ENCODE measurements at regions not wholly inside any gene's neighbourhood (a gene's known extent, or its start where the extent isn't known, plus 50 kb on each side); places are given as distances from the start of the nearest gene placed in this dataset.
"Not testable (repeated sequence)": the region's sequence is repeated elsewhere in the genome, so short reads cannot be mapped to it uniquely, and the experiment has no call there.

DNA sequence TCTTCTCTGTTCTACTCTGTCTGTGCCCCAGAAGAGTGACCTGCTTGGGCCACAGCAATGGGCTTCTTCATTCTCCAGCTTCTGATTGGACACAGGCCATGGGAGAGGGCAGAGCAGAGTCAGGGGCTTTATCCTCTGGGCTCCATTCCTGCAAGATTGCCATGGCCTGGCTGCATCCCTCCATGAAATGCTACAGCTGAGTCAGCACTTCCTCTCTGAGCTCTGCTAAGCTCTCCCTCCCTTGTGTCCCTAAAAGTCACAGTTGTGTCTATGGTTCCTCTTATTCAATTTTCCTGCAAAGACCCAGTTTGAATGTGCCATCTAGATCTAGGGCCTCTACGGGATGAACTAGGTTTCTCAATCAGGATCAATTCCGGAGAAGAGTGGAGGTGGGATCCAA lies 903.8 kb downstream of the TYW1 start:
- no peak for DNase-seq (ENCODE audit: low read depth)
- no peak for TF ChIP-seq CTCF (IDR thresholded peaks at IDR 0.05; ENCODE audit: control insufficient read depth, extremely low read depth, insufficient read depth)
- H3K4me3 ChIP-seq (ENCODE audit: low read depth, low read length): no peak overlapping the region

- no peak for DNase-seq (ENCODE audit: low read depth)
- no peak for TF ChIP-seq CTCF (IDR thresholded peaks at IDR 0.05; ENCODE audit: control insufficient read depth, extremely low read depth, insufficient read depth)
- no peak overlapping the region for H3K4me3 ChIP-seq (ENCODE audit: low read depth, low read length)
These were observed 905.3 kb downstream of the TYW1 start for GRCh38 chr7:67901808-67902480.

GRCh38 chr7:67907792-67908191 lies 911.2 kb downstream of the TYW1 start:
- no peak overlapping the region for H3K4me3 ChIP-seq (ENCODE audit: low read depth, low read length)
- no peak for DNase-seq (ENCODE audit: low read depth)
- TF ChIP-seq CTCF (IDR thresholded peaks at IDR 0.05; ENCODE audit: control insufficient read depth, extremely low read depth, insufficient read depth): no peak

GRCh38 chr7:67912437-67912836 lies 915.8 kb downstream of the TYW1 start:
- no peak for TF ChIP-seq CTCF (IDR thresholded peaks at IDR 0.05; ENCODE audit: control insufficient read depth, extremely low read depth, insufficient read depth)
- no peak overlapping the region for H3K4me3 ChIP-seq (ENCODE audit: low read depth, low read length)
- DNase-seq (ENCODE audit: low read depth): no peak

GRCh38 chr7:67913604-67914003 lies 917.0 kb downstream of the TYW1 start:
- TF ChIP-seq CTCF (IDR thresholded peaks at IDR 0.05; ENCODE audit: control insufficient read depth, extremely low read depth, insufficient read depth): no peak
- DNase-seq (ENCODE audit: low read depth): no peak
- no peak overlapping the region for H3K4me3 ChIP-seq (ENCODE audit: low read depth, low read length)

GRCh38 chr7:67916111-67916510 lies 919.5 kb downstream of the TYW1 start:
- DNase-seq (ENCODE audit: low read depth); H3K4me3 ChIP-seq (ENCODE audit: low read depth, low read length): not testable (repeated sequence)

DNA sequence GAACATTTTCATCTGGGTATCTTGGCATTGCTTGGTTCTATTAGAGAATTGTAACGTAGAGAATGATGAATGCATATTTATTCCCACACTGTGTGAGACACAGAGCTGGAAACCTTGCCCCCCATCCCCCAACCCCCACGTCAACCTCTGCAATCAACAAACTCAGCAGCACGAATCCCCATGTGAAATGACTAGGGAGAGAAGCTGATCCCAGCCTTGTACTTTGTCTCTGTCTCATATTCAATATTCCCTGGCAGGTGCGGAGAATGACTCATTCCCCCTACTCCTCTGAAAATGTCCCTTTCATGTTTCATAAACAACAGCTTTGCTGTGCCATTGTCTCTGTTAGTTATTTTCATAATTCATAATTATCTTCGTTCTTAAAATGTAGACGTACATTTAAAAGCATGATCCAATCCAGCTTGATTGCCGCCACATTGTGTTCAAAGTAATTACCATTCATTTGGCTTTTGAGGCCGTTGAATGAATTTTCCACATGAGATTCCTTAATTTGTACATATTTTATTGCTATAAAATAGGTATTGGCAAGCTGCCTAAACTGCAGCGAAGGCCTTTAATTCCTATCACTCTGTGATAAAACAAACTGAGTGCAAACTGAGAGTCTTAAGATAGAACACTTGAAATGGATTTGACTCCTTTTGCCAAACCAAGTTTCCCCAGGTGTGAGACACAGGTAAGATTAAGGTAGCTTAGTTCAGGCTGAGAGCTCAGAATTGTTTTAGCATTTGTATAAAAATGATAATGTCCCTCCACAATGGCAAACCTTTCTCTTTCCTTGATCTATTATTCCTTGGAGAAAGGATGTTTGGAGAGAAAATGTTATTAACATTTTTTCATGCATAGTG lies 920.2 kb downstream of the TYW1 start:
- no peak overlapping the region for H3K4me3 ChIP-seq (ENCODE audit: low read depth, low read length)
- no peak for DNase-seq (ENCODE audit: low read depth)

More for the DNA sequence above, 920.2 kb downstream of the TYW1 start:
- TF ChIP-seq CTCF (IDR thresholded peaks at IDR 0.05; ENCODE audit: control insufficient read depth, extremely low read depth, insufficient read depth): no peak

Data from LNCaP clone FGC (cell line).